ENCODE measurements at regions not wholly inside any gene's neighbourhood (a gene's known extent, or its start where the extent isn't known, plus 50 kb on each side); places are given as distances from the start of the nearest gene placed in this dataset.

DNA sequence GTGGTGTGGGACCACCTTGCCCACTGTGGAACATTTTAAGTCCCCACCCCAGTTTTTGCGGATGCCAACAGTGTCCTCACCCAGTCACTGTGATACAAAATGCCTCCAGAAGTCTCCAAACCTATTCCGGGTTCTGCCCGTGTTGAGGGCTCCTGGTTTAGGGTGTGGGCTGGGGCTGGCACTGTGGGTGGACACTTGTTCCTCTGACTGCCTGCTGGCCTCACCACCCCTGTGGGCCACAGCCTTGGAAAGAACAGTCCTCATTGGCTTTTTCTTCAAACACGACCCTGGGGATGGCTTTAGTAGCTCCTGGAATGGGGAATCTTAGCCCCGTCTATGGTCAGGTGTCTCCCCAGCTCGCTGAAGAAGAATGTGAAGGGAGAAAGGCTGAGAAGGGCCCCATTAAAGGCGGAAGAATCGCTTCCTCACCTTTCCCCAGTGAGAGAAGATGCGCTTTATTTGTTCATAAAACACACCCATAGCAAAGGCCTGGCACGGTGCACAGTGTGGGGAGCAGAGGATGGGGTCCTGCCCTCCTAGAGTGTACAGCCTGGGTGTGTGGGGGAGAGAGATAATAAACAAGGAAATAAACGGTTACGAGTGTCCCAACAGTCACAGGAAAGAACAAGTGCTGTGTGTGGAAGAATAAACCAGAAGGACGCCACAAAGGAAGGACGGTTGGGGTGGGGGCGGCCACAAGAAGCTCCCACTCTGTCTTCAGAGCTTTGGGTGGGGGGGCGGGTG is 56.3 kb upstream of the SLC22A11 start:
- FAIRE-seq (no peak), DNase-seq (ENCODE audit: extremely low spot score, insufficient read length, low read depth) (no peak)

DNA sequence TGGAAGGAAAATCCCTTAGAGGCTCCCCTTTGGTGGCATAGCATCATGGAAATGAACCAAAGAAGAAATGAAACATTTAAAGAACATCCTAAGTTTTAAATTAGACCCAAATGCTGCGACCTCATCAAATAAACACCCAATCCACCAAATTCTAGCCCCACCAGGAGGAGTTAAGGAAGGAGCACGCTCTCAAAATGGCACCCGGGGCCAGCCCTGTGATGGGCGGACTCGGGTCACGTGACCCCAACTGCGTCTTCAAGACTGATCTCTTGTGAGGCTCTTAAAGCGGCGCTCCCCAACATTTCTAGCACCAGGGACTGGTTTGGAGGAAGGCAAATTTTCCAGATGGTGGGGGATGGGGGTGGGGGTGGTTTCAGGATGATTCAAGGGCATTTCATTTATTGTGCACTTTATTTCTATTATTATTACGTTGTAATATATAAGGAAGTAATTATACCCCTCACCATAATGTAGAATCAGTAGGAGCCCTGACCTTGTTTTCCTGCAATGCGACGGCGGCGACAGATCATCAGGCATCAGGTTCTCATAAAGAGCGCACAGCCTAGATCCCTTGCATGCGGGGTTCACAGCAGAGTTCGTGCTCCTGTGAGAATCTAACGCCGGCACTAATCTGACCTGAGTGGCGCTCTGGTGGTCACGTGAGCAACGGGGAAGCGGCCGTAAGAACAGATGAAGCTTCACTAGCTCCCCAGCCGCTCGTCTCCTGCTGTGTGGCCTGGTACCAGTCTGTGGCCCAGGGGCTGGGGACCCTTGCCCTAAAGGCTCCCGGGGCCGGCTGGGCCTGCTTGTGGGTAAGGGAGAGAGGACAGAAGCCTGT is 55.3 kb upstream of the SLC22A11 start:
- FAIRE-seq: no peak
- no peak for DNase-seq (ENCODE audit: extremely low spot score, insufficient read length, low read depth)

DNA sequence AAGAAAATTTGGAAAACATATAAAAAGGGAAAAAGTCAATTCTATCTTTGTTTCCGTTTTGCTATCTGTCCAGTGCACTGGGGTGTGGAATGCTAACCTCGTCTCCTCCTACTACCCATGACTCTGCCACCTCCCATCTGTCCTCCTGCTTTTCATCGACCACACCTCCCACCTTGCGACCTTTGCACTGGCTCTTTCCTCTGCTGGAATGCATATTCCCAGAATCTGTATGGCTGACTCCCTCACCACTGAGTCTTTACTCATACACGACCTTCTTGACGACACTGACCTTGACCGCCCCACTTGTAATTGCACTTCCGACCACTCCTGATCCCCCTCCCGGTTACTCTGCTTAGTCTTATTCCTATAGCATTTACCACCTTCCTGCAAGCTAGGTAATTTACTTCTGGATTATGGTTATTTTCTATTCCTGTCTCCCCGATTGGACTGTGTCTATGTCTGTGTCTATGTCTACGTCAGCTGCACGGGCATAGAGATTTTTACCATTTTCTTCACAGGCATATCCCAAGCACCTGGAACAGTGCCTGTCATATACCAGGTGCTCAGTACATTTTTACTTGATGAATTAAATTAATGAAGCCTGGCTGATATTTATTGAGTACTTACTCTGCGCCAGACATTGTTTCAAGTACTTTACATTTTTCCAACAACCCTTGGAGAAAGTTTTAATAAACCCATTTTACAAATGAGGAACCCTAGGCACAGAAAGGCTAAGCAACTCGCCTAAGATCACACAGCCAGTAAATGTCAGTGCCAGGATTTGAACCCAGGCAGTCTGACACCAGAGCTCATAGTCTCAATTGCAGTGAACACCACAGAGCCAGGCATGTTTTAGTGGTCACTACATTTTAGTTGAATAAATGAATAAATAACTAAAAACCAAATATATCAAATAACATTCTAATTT is 54.0 kb upstream of the SLC22A11 start:
- DNase-seq (ENCODE audit: extremely low spot score, insufficient read length, low read depth) (no peak), FAIRE-seq (no peak)

DNA sequence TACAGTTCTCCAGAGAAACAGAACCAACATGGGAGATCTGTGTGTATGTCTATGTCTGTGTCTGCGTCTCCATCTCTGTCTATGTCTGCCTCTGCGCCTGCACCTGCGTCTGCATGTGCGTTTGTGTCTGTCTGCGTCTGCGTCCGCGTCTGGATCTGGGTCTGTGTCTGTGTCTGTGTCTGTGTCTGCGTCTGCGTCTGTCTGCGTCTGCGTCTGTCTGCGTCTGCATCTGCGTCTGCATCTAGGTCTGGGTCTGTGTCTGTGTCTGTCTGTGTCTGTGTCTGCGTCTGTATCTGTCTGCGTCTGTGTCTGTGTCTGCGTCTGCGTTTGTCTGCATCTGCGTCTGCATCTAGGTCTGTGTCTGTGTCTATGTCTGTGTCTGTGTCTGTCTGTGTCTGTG is 53.1 kb upstream of the SLC22A11 start:
- FAIRE-seq: no peak
- DNase-seq (ENCODE audit: extremely low spot score, insufficient read length, low read depth): no peak

DNA sequence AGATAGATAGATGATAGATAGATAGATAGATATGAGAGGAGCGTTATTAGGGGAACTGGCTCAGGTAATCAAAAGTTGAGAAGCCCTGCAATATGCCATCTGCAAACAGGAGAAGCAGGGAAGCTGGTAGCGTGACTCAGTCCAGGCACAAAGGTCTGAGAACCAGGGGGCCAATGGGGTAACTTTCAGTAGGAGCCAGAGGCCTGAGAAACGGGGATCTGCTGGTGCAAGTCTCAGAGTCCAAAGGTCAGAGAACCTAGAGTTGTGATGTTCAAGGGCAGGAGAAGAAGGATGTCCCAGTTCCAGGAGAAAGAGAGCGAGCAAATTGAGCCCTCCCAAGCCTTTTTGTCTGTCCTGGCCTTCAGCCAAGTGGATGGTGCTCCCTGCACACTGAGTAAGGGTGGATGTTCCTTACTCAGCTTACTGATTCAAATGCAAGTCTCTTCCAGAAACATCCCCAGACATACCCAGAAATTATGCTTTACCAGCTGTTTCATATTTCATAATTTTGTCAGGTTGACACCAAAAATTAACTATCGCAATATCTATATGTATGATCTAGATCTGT is 52.5 kb upstream of the SLC22A11 start:
- no peak for DNase-seq (ENCODE audit: extremely low spot score, insufficient read length, low read depth)
- no peak for FAIRE-seq

DNA sequence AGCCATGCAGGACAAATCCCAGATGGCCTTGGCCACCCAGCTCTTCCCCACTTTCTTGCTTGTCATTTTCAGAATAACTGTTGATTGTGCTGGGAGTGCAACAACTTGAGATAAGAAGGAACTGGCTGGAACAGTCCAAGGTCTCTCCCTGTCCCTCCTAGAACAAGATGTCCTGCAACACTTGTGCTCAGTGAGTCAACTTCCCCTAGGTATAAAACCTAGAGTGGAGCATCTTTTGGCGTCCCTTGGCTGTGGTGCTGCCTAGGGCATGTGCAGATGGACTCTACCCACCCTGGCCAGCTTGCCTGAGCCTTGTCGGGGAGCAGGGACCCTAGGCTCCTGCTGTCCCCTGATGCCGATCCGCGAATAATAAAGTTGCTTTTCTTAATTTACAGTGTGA is 50.7 kb upstream of the SLC22A11 start:
- FAIRE-seq (no peak), DNase-seq (ENCODE audit: extremely low spot score, insufficient read length, low read depth) (no peak)

All from GM18507 (cell line).